HUES6 (cell line): ENCODE measurements at regions not wholly inside any gene's neighbourhood (a gene's known extent, or its start where the extent isn't known, plus 50 kb on each side); places are given as distances from the start of the nearest gene placed in this dataset.

ENCODE experiments used
- H3K27ac ChIP-seq: 2 replicates; pipeline ENCODE4 v1.7.0; 2013; ENCODE audit warnings: low read depth, mild to moderate bottlenecking, low read length, inconsistent platforms
- H3K27me3 ChIP-seq: 2 replicates; pipeline ENCODE4 v1.6.1; 2013; ENCODE audit warnings: low read length; ENCODE audit not compliant: control insufficient read depth, insufficient read depth
- H3K36me3 ChIP-seq: 2 replicates; pipeline ENCODE4 v1.6.1; 2013; ENCODE audit warnings: low read length; ENCODE audit not compliant: control insufficient read depth, insufficient read depth
- H3K4me1 ChIP-seq: 2 replicates; pipeline ENCODE4 v1.6.1; 2013; ENCODE audit warnings: low read length; ENCODE audit not compliant: control insufficient read depth, insufficient read depth
- H3K4me3 ChIP-seq: 2 replicates; pipeline ENCODE4 v1.5.1; 2013; ENCODE audit warnings: low read depth, low read length
- H3K9ac ChIP-seq: one replicate; pipeline ENCODE4 v1.6.1; 2013; ENCODE audit warnings: mild to moderate bottlenecking, low read length
- H3K9me3 ChIP-seq: 2 replicates; pipeline ENCODE4 v1.6.1; 2013; ENCODE audit warnings: low read depth, low read length; ENCODE audit not compliant: control insufficient read depth, insufficient read depth

DNA sequence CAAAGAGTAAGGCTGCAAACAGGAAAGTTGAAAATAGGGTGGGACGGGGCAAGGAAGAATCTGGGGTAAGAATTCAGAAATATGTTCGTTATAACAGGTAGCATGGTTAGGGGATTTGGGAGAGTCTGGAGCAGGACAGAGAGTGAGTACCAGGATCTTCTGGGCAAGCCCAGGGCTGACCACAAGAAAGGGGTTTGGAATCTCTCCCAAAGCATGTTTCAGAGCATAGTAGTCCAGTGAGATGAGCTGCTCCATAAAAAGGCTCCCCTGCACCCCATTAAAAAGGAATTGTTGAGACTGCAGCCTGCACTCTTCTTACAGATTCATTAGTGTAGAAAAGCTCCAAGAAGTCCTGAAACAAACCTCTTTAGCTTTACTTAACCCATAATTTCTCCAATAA, 291.1 kb downstream of the MTX2 start:
- Histone ChIP-seq H3K27me3 (peaks cover 49% of the 10 kb centered on the region), H3K4me1 (no peaks in the 10 kb centered on the region), H3K9me3 (no peaks in the 10 kb centered on the region), H3K4me3 (no peak overlapping the region), H3K27ac (no peak overlapping the region), H3K36me3 (no peaks in the 10 kb centered on the region), H3K9ac (no peak overlapping the region)

GRCh38 chr2:176561706-176562105, 292.5 kb downstream of the MTX2 start:
- no peaks in the 10 kb centered on the region for H3K36me3 ChIP-seq
- H3K4me3 ChIP-seq, result no peak overlapping the region
- no peak overlapping the region for H3K9ac ChIP-seq
- H3K27me3 ChIP-seq, result peaks cover 35% of the 10 kb centered on the region
- no peaks in the 10 kb centered on the region for H3K4me1 ChIP-seq
- no peaks in the 10 kb centered on the region for H3K9me3 ChIP-seq
- no peak overlapping the region for H3K27ac ChIP-seq

- Histone ChIP-seq H3K27me3 (peaks cover 27% of the 10 kb centered on the region), H3K9me3 (no peaks in the 10 kb centered on the region), H3K36me3 (no peaks in the 10 kb centered on the region), H3K4me3 (no peak overlapping the region), H3K4me1 (no peaks in the 10 kb centered on the region), H3K9ac (no peak overlapping the region), H3K27ac (no peak overlapping the region)
Measured at GRCh38 chr2:176562359-176563078, 293.3 kb downstream of the MTX2 start.

- H3K27ac ChIP-seq, result no peak overlapping the region
- no peak overlapping the region for H3K9ac ChIP-seq
- no peak overlapping the region for H3K4me3 ChIP-seq
- H3K36me3 ChIP-seq, result no peaks in the 10 kb centered on the region
- H3K27me3 ChIP-seq, result peaks cover 16% of the 10 kb centered on the region
- H3K4me1 ChIP-seq, result no peaks in the 10 kb centered on the region
- no peaks in the 10 kb centered on the region for H3K9me3 ChIP-seq
Measured at GRCh38 chr2:176565641-176566323, 296.5 kb downstream of the MTX2 start.

DNA sequence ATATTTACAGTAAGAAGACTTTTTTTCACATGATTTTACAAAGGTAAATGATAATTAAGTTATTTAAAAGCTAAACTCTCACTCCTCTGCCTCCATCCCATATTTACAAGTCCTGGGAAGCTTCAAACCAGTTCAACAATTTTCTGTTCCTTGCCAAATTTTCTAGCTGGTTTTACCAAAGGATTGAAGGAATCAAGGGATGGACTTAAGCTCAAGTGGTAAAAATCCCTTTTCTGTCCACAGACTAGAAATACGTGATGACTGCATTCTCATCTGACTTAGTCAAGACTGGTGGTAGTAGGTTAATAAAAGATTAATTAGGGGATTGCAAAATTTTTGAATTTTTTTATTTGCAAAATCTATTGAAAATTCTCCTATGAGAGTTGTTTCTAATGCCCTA, 297.3 kb downstream of the MTX2 start:
- Histone ChIP-seq H3K27me3 (peaks cover 16% of the 10 kb centered on the region), H3K4me1 (no peaks in the 10 kb centered on the region), H3K4me3 (no peak overlapping the region), H3K36me3 (no peaks in the 10 kb centered on the region), H3K27ac (no peak overlapping the region), H3K9me3 (no peaks in the 10 kb centered on the region), H3K9ac (no peak overlapping the region)

- H3K9ac ChIP-seq, result no peak overlapping the region
- peaks cover 13% of the 10 kb centered on the region for H3K27me3 ChIP-seq
- H3K4me3 ChIP-seq, result no peak overlapping the region
- no peaks in the 10 kb centered on the region for H3K4me1 ChIP-seq
- H3K27ac ChIP-seq, result no peak overlapping the region
- H3K36me3 ChIP-seq, result no peaks in the 10 kb centered on the region
- H3K9me3 ChIP-seq, result no peaks in the 10 kb centered on the region
Measured at GRCh38 chr2:176566961-176567360, 297.7 kb downstream of the MTX2 start.

DNA sequence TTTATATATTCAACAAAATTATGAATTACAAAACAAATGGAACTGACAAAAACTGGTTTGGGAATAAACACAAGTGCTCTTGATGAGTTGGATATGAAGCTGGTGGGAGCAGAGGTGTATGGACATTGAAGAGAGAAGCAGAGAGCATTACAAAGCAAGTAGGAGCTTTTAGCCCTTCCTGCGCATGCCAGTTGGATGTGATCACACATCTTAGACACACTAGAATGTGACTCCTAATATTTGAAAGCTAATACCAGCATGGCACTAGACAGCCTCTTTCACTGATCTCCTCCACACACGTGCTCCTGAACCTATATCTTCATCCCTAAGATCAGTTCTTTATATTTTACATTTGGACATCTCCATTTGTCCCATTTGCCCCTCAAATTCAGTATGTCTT, 298.1 kb downstream of the MTX2 start:
- H3K36me3 ChIP-seq, result no peaks in the 10 kb centered on the region
- no peaks in the 10 kb centered on the region for H3K9me3 ChIP-seq
- H3K4me3 ChIP-seq, result no peak overlapping the region
- no peak overlapping the region for H3K9ac ChIP-seq
- no peak overlapping the region for H3K27ac ChIP-seq
- H3K27me3 ChIP-seq, result peaks cover 11% of the 10 kb centered on the region; the same call in 1 of the 2 replicates
- H3K4me1 ChIP-seq, result no peaks in the 10 kb centered on the region

- Histone ChIP-seq H3K9me3 (no peaks in the 10 kb centered on the region), H3K9ac (no peak overlapping the region), H3K27me3 (peaks cover 7% of the 10 kb centered on the region; the same call in 1 of the 2 replicates), H3K27ac (no peak overlapping the region), H3K4me3 (no peak overlapping the region), H3K36me3 (no peaks in the 10 kb centered on the region), H3K4me1 (no peaks in the 10 kb centered on the region)
Measured at GRCh38 chr2:176569574-176569973, 300.3 kb downstream of the MTX2 start.

GRCh38 chr2:176573612-176574483, 304.6 kb downstream of the MTX2 start:
- no peak overlapping the region for H3K4me3 ChIP-seq
- no peaks in the 10 kb centered on the region for H3K27me3 ChIP-seq
- no peak overlapping the region for H3K27ac ChIP-seq
- no peaks in the 10 kb centered on the region for H3K36me3 ChIP-seq
- no peak overlapping the region for H3K9ac ChIP-seq
- no peaks in the 10 kb centered on the region for H3K4me1 ChIP-seq
- H3K9me3 ChIP-seq, result no peaks in the 10 kb centered on the region

GRCh38 chr2:176574484-176575236, 305.4 kb downstream of the MTX2 start:
- H3K27me3 ChIP-seq, result no peaks in the 10 kb centered on the region
- no peaks in the 10 kb centered on the region for H3K36me3 ChIP-seq
- H3K4me1 ChIP-seq, result no peaks in the 10 kb centered on the region
- no peak overlapping the region for H3K9ac ChIP-seq
- no peaks in the 10 kb centered on the region for H3K9me3 ChIP-seq
- H3K27ac ChIP-seq, result no peak overlapping the region
- no peak overlapping the region for H3K4me3 ChIP-seq
